H1 (cell line): ENCODE measurements at regions not wholly inside any gene's neighbourhood (a gene's known extent, or its start where the extent isn't known, plus 50 kb on each side); places are given as distances from the start of the nearest gene placed in this dataset.

ENCODE experiments used
- CTCF ChIA-PET: fragments of 300-600 bp; sonication (Branson Sonifier 250); formaldehyde crosslinking; loops from one replicate; lab custom pipeline; 2021; ENCODE audit not compliant: partially characterized antibody; lab: Charles Lee
- POLR2A ChIA-PET: fragments of 300-600 bp; sonication (Branson Sonifier 250); formaldehyde crosslinking; loops from one replicate; lab custom pipeline; 2021; ENCODE audit warnings: inconsistent platforms; ENCODE audit not compliant: partially characterized antibody; lab: Charles Lee
- DNase-seq, 2 experiments: peaks; one replicate each; pipeline versions ENCODE4 v3.0.0 to v3.0.0-alpha.2; 2010 to 2022; ENCODE audit warnings: low spot score in 2 of 2, low read depth in 1 of 2, mixed read lengths in 1 of 2
- FAIRE-seq: peaks from 2 replicates; lab custom pipeline; 2011; peaks lifted over from hg19 to GRCh38; lab: Jason Lieb, UNC
- H2AFZ ChIP-seq: 2 replicates; pipeline ENCODE4 v1.8.1; 2012; ENCODE audit warnings: low read length, inconsistent platforms
- H2AK5ac ChIP-seq: 2 replicates; pipeline ENCODE4 v1.6.1; 2013; ENCODE audit warnings: low read depth, low read length
- H2BK120ac ChIP-seq: replicated peaks from 2 replicates; pipeline ENCODE3; 2013; ENCODE audit warnings: low read depth, low read length, inconsistent platforms
- H2BK12ac ChIP-seq: 2 replicates; pipeline ENCODE4 v1.6.1; 2013; ENCODE audit warnings: low read depth, low read length
- H2BK15ac ChIP-seq: 2 replicates; pipeline ENCODE4 v1.6.1; 2013; ENCODE audit warnings: low read length
- H2BK20ac ChIP-seq: 2 replicates; pipeline ENCODE4 v1.6.1; 2013; ENCODE audit warnings: low read length
- H2BK5ac ChIP-seq: 2 replicates; pipeline ENCODE4 v1.6.1; 2013; ENCODE audit warnings: low read depth, low read length
- H3K14ac ChIP-seq: 2 replicates; pipeline ENCODE4 v1.6.1; 2013; ENCODE audit warnings: inconsistent platforms; ENCODE audit not compliant: insufficient read length
- H3K18ac ChIP-seq: 2 replicates; pipeline ENCODE4 v1.6.1; 2013; ENCODE audit warnings: low read length; ENCODE audit errors: extremely low read depth
- H3K23ac ChIP-seq: 2 replicates; pipeline ENCODE4 v1.6.1; 2013; ENCODE audit warnings: inconsistent platforms; ENCODE audit not compliant: insufficient read length
- H3K23me2 ChIP-seq: 2 replicates; pipeline ENCODE4 v1.6.1; 2013; ENCODE audit warnings: low read depth, low read length
- H3K27ac ChIP-seq: 2 replicates; pipeline ENCODE4 v1.6.1; 2011; ENCODE audit warnings: low read depth, low read length, inconsistent platforms
- H3K27me3 ChIP-seq, 4 experiments: replicated peaks in 1 of 4; 1 replicate in 1 of 4; 2 replicates in 3 of 4; pipeline versions ENCODE4 v1.6.1 to v1.8.1; 2011 to 2013; ENCODE audit warnings: low read length in 3 of 4, mild to moderate bottlenecking in 3 of 4, inconsistent platforms in 2 of 4, mixed read lengths in 2 of 4, moderate library complexity in 1 of 4; ENCODE audit not compliant: control insufficient read depth in 3 of 4, insufficient read depth in 3 of 4; ENCODE audit errors: extremely low read depth in 1 of 4
- H3K36me3 ChIP-seq, 4 experiments: 2 replicates each; pipeline versions ENCODE4 v1.6.1 to v1.8.1; 2011 to 2013; ENCODE audit warnings: mild to moderate bottlenecking in 4 of 4, low read length in 3 of 4, moderate library complexity in 2 of 4, control low read depth in 1 of 4, inconsistent platforms in 1 of 4; ENCODE audit not compliant: insufficient read depth in 4 of 4, control insufficient read depth in 2 of 4
- H3K4ac ChIP-seq: replicated peaks from 2 replicates; pipeline ENCODE3; 2013; ENCODE audit warnings: low read length, low read depth, mixed read lengths, inconsistent platforms; ENCODE audit not compliant: insufficient read length
- H3K4me1 ChIP-seq, 4 experiments: replicated peaks in 1 of 4; 1 replicate in 1 of 4; 2 replicates in 3 of 4; pipeline versions ENCODE4 v1.6.1 to v1.8.1; 2011 to 2013; ENCODE audit warnings: low read length in 3 of 4, inconsistent platforms in 2 of 4, mixed read lengths in 1 of 4; ENCODE audit not compliant: insufficient read depth in 4 of 4, control insufficient read depth in 3 of 4
- H3K4me2 ChIP-seq, 2 experiments: 2 replicates each; pipeline versions ENCODE4 v1.6.1 to v1.8.1; 2011 to 2013; ENCODE audit warnings: low read depth in 2 of 2, low read length in 2 of 2, control low read depth in 1 of 2, inconsistent platforms in 1 of 2, mild to moderate bottlenecking in 1 of 2; ENCODE audit not compliant: insufficient read depth in 1 of 2
- H3K4me3 ChIP-seq, 4 experiments: fragments of 200-600, 300-600 bp in 1 of 4; sonication (generic), shearing (Covaris generic), sonication (Bioruptor Twin) in 1 of 4; 2 replicates each; pipeline versions ENCODE4 v1.5.1 to v1.8.1; 2011 to 2016; ENCODE audit warnings: low read length in 4 of 4, low read depth in 3 of 4, control low read depth in 2 of 4, inconsistent platforms in 2 of 4, mild to moderate bottlenecking in 2 of 4, mixed read lengths in 1 of 4, moderate library complexity in 1 of 4; ENCODE audit not compliant: insufficient read depth in 2 of 4; ENCODE audit errors: extremely low read depth in 1 of 4
- H3K56ac ChIP-seq: replicated peaks from 2 replicates; pipeline ENCODE3; 2013; ENCODE audit warnings: low read depth, mild to moderate bottlenecking, mixed read lengths, low read length, inconsistent platforms; ENCODE audit not compliant: insufficient read length
- H3K79me1 ChIP-seq: 2 replicates; pipeline ENCODE4 v1.6.1; 2013; ENCODE audit warnings: low read depth, low read length, control low read depth
- H3K79me2 ChIP-seq, 2 experiments: 2 replicates each; pipeline versions ENCODE4 v1.6.1 to v1.8.1; 2012 to 2013; ENCODE audit warnings: low read length in 2 of 2, mild to moderate bottlenecking in 2 of 2, inconsistent platforms in 1 of 2; ENCODE audit not compliant: insufficient read depth in 2 of 2, control insufficient read depth in 1 of 2
- H3K9ac ChIP-seq, 4 experiments: replicated peaks in 1 of 4; 1 replicate in 1 of 4; 2 replicates in 3 of 4; pipeline versions ENCODE4 v1.6.1 to v1.8.1; 2011 to 2013; ENCODE audit warnings: low read depth in 3 of 4, low read length in 3 of 4, control low read depth in 2 of 4, mild to moderate bottlenecking in 2 of 4, moderate library complexity in 2 of 4, inconsistent platforms in 1 of 4; ENCODE audit errors: extremely low read depth in 1 of 4
- H3K9me3 ChIP-seq, 2 experiments: 2 replicates each; pipeline versions ENCODE4 v1.6.1 to v1.8.1; 2012 to 2013; ENCODE audit warnings: mild to moderate bottlenecking in 2 of 2, moderate library complexity in 2 of 2, control low read depth in 1 of 2, inconsistent platforms in 1 of 2, low read depth in 1 of 2, low read length in 1 of 2, mixed read lengths in 1 of 2; ENCODE audit not compliant: insufficient read depth in 2 of 2
- H4K20me1 ChIP-seq, 2 experiments: replicated peaks in 1 of 2; 2 replicates each; pipeline versions ENCODE3 to v1.8.1; 2011 to 2013; ENCODE audit warnings: inconsistent platforms in 2 of 2, low read length in 2 of 2, mild to moderate bottlenecking in 1 of 2; ENCODE audit not compliant: insufficient read depth in 2 of 2, control insufficient read depth in 1 of 2
- H4K5ac ChIP-seq: 2 replicates; pipeline ENCODE4 v1.6.1; 2013; ENCODE audit warnings: low read length, low read depth, mixed read lengths, inconsistent platforms; ENCODE audit not compliant: insufficient read length
- H4K8ac ChIP-seq: 2 replicates; pipeline ENCODE4 v1.8.0; 2013; ENCODE audit warnings: mild to moderate bottlenecking, moderate library complexity, low read length, inconsistent platforms; ENCODE audit not compliant: insufficient read depth; ENCODE audit errors: extremely low read depth
- H4K91ac ChIP-seq: replicated peaks from 2 replicates; pipeline ENCODE3; 2013; ENCODE audit warnings: low read length, mixed read lengths, inconsistent platforms; ENCODE audit not compliant: insufficient read length
- CBX8 ChIP-seq: fragments of 300-800, 300-1000 bp; sonication (generic); IDR thresholded peaks from 2 replicates; pipeline ENCODE4 v1.7.1; 2016; ENCODE audit warnings: low read depth, low read length, borderline replicate concordance
- GTF2F1 ChIP-seq: IDR thresholded peaks from 2 replicates; pipeline ENCODE4 v1.6.1; 2012; ENCODE audit warnings: low read depth, low read length, improper control_type of control experiment, borderline replicate concordance
- POU5F1 ChIP-seq: IDR thresholded peaks from 2 replicates; pipeline ENCODE4 v1.6.1; 2011; ENCODE audit warnings: low read depth, mild to moderate bottlenecking, low read length, moderate library complexity
- SP4 ChIP-seq: IDR thresholded peaks from 2 replicates; pipeline ENCODE4 v1.6.1; 2012; ENCODE audit warnings: low read length, inconsistent platforms
- WGBS, 2 experiments: shearing (Covaris generic) in 1 of 2; methylation state at CpG; one replicate each; pipeline versions ENCODE4 v1.1.6 to v1.1.7; 2013 to 2015; ENCODE audit warnings: low lambda C conversion rate in 2 of 2, mixed read lengths in 2 of 2, inconsistent platforms in 1 of 2, low coverage in 1 of 2, missing lambda C conversion rate in 1 of 2; ENCODE audit not compliant: insufficient replicate concordance in 2 of 2, insufficient coverage in 1 of 2, insufficient read length in 1 of 2; ENCODE audit errors: extremely low coverage in 1 of 2, missing lambda C conversion rate in 1 of 2; 5-methylcytosine and 5-hydroxymethylcytosine counted together

GRCh38 chr5:160919626-160920025, 67.6 kb upstream of the ATP10B start:
- Histone ChIP-seq H3K23me2 (no peaks in the 10 kb centered on the region), H3K9ac (no peak overlapping the region), H4K8ac (no peak overlapping the region), H2BK5ac (no peak overlapping the region), H3K4me3 (no peak overlapping the region), H3K79me2 (no peaks in the 10 kb centered on the region), H3K27me3 (no peaks in the 10 kb centered on the region), H4K20me1 (no peaks in the 10 kb centered on the region), H3K9me3 (no peaks in the 10 kb centered on the region; a peak in 1 of 4 replicates), H4K91ac (no peak overlapping the region), H2BK20ac (no peak overlapping the region), H2BK15ac (no peak overlapping the region), H3K79me1 (no peaks in the 10 kb centered on the region), H3K4ac (no peak overlapping the region), H3K36me3 (no peaks in the 10 kb centered on the region), H3K18ac (no peak overlapping the region), H3K4me1 (peaks cover 0 to 9% (median 1%) of the 10 kb centered on the region in 4 experiments; a peak in 1 of 7 replicates), H2AFZ (no peak overlapping the region), H4K5ac (no peak overlapping the region), H3K4me2 (no peak overlapping the region), H2AK5ac (no peak overlapping the region), H2BK12ac (no peak overlapping the region), H3K56ac (no peak overlapping the region), H3K23ac (no peak overlapping the region), H3K27ac (no peak overlapping the region), H2BK120ac (no peak overlapping the region), H3K14ac (no peak overlapping the region)
- FAIRE-seq (no peak), DNase-seq (no peak)
- CTCF ChIA-PET, result no interaction called here
- POLR2A ChIA-PET, result no interaction called here
- TF ChIP-seq SP4 (no peak), POU5F1 (no peak), GTF2F1 (no peak), CBX8 (no peak)
- WGBS, 2 experiments, result 99% methylated on average over 8 of the region's 8 CpGs; no CpG with 5 or more reads in 1 of the 2 experiments
